IPS-15b (cell line): ENCODE measurements at regions not wholly inside any gene's neighbourhood (a gene's known extent, or its start where the extent isn't known, plus 50 kb on each side); places are given as distances from the start of the nearest gene placed in this dataset.

ENCODE experiments used
- H3K27me3 ChIP-seq: one replicate; pipeline ENCODE4 v1.6.1; 2013; ENCODE audit warnings: low read length; ENCODE audit not compliant: control insufficient read depth, insufficient read depth
- H3K36me3 ChIP-seq: one replicate; pipeline ENCODE4 v1.6.1; 2013; ENCODE audit warnings: low read length; ENCODE audit not compliant: control insufficient read depth, insufficient read depth
- H3K4me1 ChIP-seq: one replicate; pipeline ENCODE4 v1.6.1; 2013; ENCODE audit warnings: mild to moderate bottlenecking, low read length; ENCODE audit not compliant: control insufficient read depth, insufficient read depth
- H3K4me3 ChIP-seq: one replicate; pipeline ENCODE4 v1.5.1; 2013; ENCODE audit warnings: low read depth, low read length
- H3K9ac ChIP-seq: one replicate; pipeline ENCODE4 v1.6.1; 2013; ENCODE audit warnings: low read depth, mild to moderate bottlenecking, low read length
- H3K9me3 ChIP-seq: one replicate; pipeline ENCODE4 v1.6.1; 2013; ENCODE audit warnings: mild to moderate bottlenecking, low read length; ENCODE audit not compliant: control insufficient read depth, insufficient read depth

DNA sequence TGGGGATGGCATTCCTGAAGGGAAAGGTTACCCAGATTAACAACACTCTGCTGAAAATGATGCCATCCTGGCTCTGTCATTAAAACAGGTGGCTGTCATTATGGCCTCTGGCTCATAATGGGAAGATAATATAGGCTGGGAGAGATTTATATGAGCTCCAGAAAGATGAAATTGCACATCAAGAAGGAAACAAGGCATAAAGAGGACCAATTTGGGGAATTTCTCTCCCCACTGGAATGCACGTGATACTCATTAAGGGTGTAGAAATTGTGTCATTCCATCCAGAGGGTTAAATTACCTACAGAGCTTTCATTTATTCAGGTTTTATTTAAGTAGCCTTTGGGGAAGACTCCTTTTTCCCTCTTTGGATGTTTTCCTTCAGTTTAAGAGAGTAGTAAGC lies 71.6 kb upstream of the CELF2 start:
- Histone ChIP-seq H3K36me3 (no peaks in the 10 kb centered on the region), H3K4me1 (no peaks in the 10 kb centered on the region), H3K9me3 (peaks cover 14% of the 10 kb centered on the region), H3K4me3 (no peak overlapping the region), H3K9ac (no peak overlapping the region), H3K27me3 (no peaks in the 10 kb centered on the region)

DNA sequence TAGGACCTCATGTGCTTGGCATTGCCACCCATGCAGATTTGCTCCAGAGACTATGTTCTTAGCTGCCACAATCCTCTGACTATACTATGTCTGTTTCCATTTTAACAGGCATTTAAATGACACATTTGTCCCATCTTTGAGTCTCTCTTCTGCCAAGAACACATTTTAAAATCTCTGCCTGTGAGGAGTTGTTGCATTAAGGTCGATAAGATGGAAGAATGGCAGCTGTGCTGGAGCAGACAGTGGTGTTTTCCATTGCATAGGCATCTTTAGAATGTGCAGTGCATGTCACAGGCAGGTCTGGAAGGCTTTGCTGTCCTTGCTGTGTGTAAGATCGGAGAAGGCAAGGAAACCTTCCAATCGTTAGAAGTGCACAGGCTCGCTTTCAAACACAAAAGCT lies 70.9 kb upstream of the CELF2 start:
- H3K9ac ChIP-seq, result no peak overlapping the region

GRCh38 chr10:10951675-10952074 lies 66.0 kb upstream of the CELF2 start:
- H3K9ac ChIP-seq, result no peak overlapping the region
- H3K36me3 ChIP-seq, result no peaks in the 10 kb centered on the region
- H3K4me3 ChIP-seq, result no peak overlapping the region
- no peaks in the 10 kb centered on the region for H3K4me1 ChIP-seq
- no peaks in the 10 kb centered on the region for H3K9me3 ChIP-seq
- no peaks in the 10 kb centered on the region for H3K27me3 ChIP-seq

More for the DNA sequence above, 70.9 kb upstream of the CELF2 start:
- Histone ChIP-seq H3K4me1 (no peaks in the 10 kb centered on the region), H3K9me3 (peaks cover 14% of the 10 kb centered on the region), H3K27me3 (no peaks in the 10 kb centered on the region), H3K36me3 (no peaks in the 10 kb centered on the region), H3K4me3 (no peak overlapping the region)

- H3K4me3 ChIP-seq, result no peak overlapping the region
- H3K27me3 ChIP-seq, result no peaks in the 10 kb centered on the region
- no peaks in the 10 kb centered on the region for H3K9me3 ChIP-seq
- H3K4me1 ChIP-seq, result no peaks in the 10 kb centered on the region
- H3K36me3 ChIP-seq, result no peaks in the 10 kb centered on the region
- no peak overlapping the region for H3K9ac ChIP-seq
Observed at GRCh38 chr10:10952800-10953199, 64.9 kb upstream of the CELF2 start.

DNA sequence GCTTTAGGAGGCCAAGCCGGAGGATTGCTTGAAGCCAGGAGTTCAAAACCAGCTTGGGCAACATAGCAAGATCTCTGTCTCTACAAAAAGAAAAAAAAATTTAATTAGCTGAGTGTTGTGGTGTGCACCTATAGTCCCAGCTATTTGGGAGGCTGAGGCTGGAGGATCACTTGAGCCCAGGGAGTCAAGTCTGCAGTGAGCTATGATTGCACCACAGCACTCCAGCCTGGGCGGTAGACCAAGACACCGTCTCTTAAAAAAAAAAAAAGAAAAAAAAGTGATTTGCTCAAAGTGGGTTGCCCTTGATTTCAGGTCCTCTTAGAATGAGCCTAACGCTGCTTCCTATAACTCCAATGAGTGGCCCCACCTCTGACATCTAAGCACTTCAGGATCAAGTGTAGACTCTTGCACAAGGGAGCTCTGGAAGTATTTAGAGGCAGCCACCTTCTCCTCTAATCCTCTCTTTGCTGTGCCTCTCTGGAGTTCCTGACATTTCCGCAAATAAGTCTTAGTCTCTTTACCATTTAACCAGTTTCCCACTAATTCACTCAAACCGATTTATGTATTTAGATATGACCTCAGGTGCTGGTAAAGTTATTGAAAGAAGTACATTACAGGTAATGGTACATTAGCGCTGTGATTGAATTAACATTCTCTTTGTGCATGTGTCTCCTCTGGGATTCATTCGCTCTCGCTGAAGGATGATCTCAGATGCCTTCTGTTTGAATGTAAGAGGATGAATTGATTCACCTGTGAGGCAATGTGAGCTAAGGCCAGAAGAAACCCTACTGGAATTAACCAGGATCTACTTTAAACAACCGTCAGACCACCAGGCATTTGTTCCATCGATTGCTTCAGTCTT lies 60.8 kb upstream of the CELF2 start:
- H3K9ac ChIP-seq, result no peak overlapping the region
- no peaks in the 10 kb centered on the region for H3K36me3 ChIP-seq
- H3K4me1 ChIP-seq, result no peaks in the 10 kb centered on the region
- H3K9me3 ChIP-seq, result no peaks in the 10 kb centered on the region
- no peaks in the 10 kb centered on the region for H3K27me3 ChIP-seq
- no peak overlapping the region for H3K4me3 ChIP-seq

- H3K4me3 ChIP-seq, result no peak overlapping the region
- no peaks in the 10 kb centered on the region for H3K4me1 ChIP-seq
- no peaks in the 10 kb centered on the region for H3K36me3 ChIP-seq
- no peaks in the 10 kb centered on the region for H3K27me3 ChIP-seq
- H3K9me3 ChIP-seq, result no peaks in the 10 kb centered on the region
- H3K9ac ChIP-seq, result no peak overlapping the region
Observed at GRCh38 chr10:10958041-10958440, 59.6 kb upstream of the CELF2 start.

- H3K9me3 ChIP-seq, result no peaks in the 10 kb centered on the region
- H3K27me3 ChIP-seq, result no peaks in the 10 kb centered on the region
- H3K36me3 ChIP-seq, result no peaks in the 10 kb centered on the region
- H3K4me1 ChIP-seq, result no peaks in the 10 kb centered on the region
- H3K4me3 ChIP-seq, result no peak overlapping the region
- H3K9ac ChIP-seq, result no peak overlapping the region
Observed at GRCh38 chr10:10959666-10960065, 58.0 kb upstream of the CELF2 start.

GRCh38 chr10:10960534-10960933 lies 57.1 kb upstream of the CELF2 start:
- Histone ChIP-seq H3K9ac (no peak overlapping the region), H3K27me3 (no peaks in the 10 kb centered on the region), H3K4me1 (no peaks in the 10 kb centered on the region), H3K9me3 (no peaks in the 10 kb centered on the region), H3K36me3 (no peaks in the 10 kb centered on the region), H3K4me3 (no peak overlapping the region)

GRCh38 chr10:10961072-10961471 lies 56.6 kb upstream of the CELF2 start:
- Histone ChIP-seq H3K4me3 (no peak overlapping the region), H3K27me3 (no peaks in the 10 kb centered on the region), H3K4me1 (no peaks in the 10 kb centered on the region), H3K9me3 (no peaks in the 10 kb centered on the region), H3K36me3 (no peaks in the 10 kb centered on the region), H3K9ac (no peak overlapping the region)

GRCh38 chr10:10967029-10967428 lies 50.6 kb upstream of the CELF2 start:
- Histone ChIP-seq H3K4me1 (no peaks in the 10 kb centered on the region), H3K36me3 (no peaks in the 10 kb centered on the region), H3K9me3 (no peaks in the 10 kb centered on the region), H3K27me3 (no peaks in the 10 kb centered on the region), H3K4me3 (no peak overlapping the region), H3K9ac (no peak overlapping the region)

DNA sequence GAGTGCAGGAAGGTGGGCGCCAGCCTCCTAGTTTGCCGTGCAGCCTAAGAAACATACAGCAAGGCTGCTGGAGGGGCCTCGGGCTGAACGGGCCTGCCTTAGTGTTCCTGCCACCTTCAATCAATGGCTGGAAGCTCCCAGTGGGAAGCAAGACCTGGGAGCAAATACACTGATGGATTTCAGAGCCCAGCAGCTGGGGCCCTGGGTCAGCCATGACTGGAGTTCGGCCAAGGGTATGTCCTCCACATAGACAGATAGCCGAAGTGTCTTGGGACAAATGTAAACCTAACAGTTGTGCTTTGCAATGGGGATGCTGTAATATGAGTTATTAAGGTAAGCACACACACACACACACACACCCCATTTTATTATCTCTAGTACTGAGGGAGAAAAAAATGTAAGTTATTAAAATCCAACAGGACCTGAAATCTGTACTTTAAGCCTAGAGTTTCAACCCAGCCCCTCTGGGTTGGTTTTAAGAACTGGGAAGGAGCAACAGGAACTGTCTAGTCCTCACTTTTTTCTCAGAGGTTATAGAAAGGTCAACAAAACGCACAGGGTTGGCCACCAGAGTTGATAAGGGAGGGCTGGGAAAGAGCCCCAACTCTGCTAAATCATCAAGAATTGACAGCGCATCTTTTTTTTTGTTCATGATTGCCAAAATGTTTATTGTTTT lies 50.0 kb upstream of the CELF2 start:
- H3K9ac ChIP-seq, result no peak overlapping the region
- no peaks in the 10 kb centered on the region for H3K27me3 ChIP-seq
- no peak overlapping the region for H3K4me3 ChIP-seq
- no peaks in the 10 kb centered on the region for H3K9me3 ChIP-seq
- H3K4me1 ChIP-seq, result no peaks in the 10 kb centered on the region
- no peaks in the 10 kb centered on the region for H3K36me3 ChIP-seq
